ENCODE measurements at regions not wholly inside any gene's neighbourhood (a gene's known extent, or its start where the extent isn't known, plus 50 kb on each side); places are given as distances from the start of the nearest gene placed in this dataset.
"Not testable (repeated sequence)": the region's sequence is repeated elsewhere in the genome, so short reads cannot be mapped to it uniquely, and the experiment has no call there.

DNA sequence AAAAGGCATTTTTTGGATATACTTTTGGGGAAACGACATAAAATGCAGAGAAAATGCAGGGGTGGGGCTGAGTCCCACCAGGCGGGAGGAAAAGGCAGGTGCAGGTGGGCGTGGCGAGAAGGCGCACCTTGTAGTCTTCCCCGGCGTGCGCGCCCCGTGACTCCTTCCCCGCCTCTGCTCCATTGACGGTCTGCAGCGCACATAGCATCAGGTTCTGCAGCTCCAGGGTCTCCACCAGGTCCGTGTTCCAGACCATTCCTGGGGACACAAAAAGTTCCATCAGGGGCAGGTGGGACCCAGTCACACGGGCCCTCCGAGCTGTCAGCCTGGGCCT is 59.0 kb upstream of the TNK2 start:
- H3K79me2 ChIP-seq (ENCODE audit: control insufficient read depth, insufficient read depth, low read length) = not testable (repeated sequence)

DNA sequence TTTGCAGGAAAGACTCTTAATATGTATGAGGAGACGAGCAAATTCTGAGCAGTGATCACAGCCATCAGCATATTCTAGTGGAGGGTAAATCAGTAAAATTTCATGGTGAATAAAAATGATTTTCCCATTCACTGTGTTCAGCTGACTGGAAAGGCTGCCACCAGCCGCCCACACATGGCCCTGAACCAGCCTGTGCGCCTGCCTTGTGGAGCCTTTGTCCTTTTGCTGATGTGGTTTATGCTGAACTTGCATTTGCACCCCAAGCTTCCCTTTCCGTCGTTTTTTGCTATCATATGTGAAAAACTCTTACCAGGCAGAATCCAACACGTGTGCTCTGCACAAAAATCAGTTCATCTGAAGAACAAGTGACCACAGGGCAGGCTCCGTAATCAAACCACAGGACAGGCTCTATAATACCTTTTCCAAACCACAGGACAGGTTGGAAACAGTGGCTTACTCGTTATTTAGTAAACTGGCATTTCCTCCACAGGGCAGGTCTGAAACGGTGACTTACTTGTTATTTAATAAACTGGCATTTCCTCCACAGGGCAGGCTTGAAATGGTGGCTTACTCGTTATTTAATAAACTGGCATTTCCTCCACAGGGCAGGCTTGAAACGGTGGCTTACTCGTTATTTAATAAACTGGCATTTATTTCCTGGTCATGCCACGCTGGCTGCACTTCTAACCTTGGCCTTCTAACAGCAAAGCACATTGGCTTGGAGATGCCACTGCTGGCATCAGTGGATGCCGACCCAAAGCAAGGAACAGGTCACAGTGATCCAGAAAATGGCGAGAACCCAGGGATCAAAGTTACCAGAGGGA is 58.4 kb upstream of the TNK2 start:
- H3K4me1 ChIP-seq (ENCODE audit: control insufficient read depth, extremely low read depth, insufficient read depth, low read length); H3K9ac ChIP-seq (ENCODE audit: insufficient read depth, low read length); H4K20me1 ChIP-seq (ENCODE audit: control insufficient read depth, extremely low read depth, insufficient read depth, low read length); H3K4me3 ChIP-seq (replicated peaks in 1 of 4; ENCODE audit: control extremely low read depth in 1 of 4, insufficient read depth in 1 of 4, low read depth in 3 of 4, low read length in 4 of 4); H3K27me3 ChIP-seq (ENCODE audit: control insufficient read depth, insufficient read depth, low read length); H3K27ac ChIP-seq (ENCODE audit: insufficient read depth, low read length); H3K79me2 ChIP-seq (ENCODE audit: control insufficient read depth, insufficient read depth, low read length); H3K36me3 ChIP-seq (ENCODE audit: control insufficient read depth, insufficient read depth, low read length); H2AFZ ChIP-seq (ENCODE audit: low read length); H3K9me3 ChIP-seq (ENCODE audit: control insufficient read depth, insufficient read depth, low read depth, low read length); H3K4me2 ChIP-seq (ENCODE audit: extremely low read depth, insufficient read depth, low read length): not testable (repeated sequence)
- peak in 1 of 2 donors; percentile 6 for DNase-seq (ENCODE audit: low read depth in 2 of 2)

More for the DNA sequence above, 59.0 kb upstream of the TNK2 start:
- H3K9me3 ChIP-seq (ENCODE audit: control insufficient read depth, insufficient read depth, low read depth, low read length); H3K4me1 ChIP-seq (ENCODE audit: control insufficient read depth, extremely low read depth, insufficient read depth, low read length); H2AFZ ChIP-seq (ENCODE audit: low read length); H3K27me3 ChIP-seq (ENCODE audit: control insufficient read depth, insufficient read depth, low read length); H4K20me1 ChIP-seq (ENCODE audit: control insufficient read depth, extremely low read depth, insufficient read depth, low read length); H3K4me2 ChIP-seq (ENCODE audit: extremely low read depth, insufficient read depth, low read length); H3K9ac ChIP-seq (ENCODE audit: insufficient read depth, low read length); H3K4me3 ChIP-seq (replicated peaks in 1 of 4; ENCODE audit: control extremely low read depth in 1 of 4, insufficient read depth in 1 of 4, low read depth in 3 of 4, low read length in 4 of 4); DNase-seq (ENCODE audit: low read depth in 2 of 2); H3K36me3 ChIP-seq (ENCODE audit: control insufficient read depth, insufficient read depth, low read length); H3K27ac ChIP-seq (ENCODE audit: insufficient read depth, low read length): not testable (repeated sequence)

DNA sequence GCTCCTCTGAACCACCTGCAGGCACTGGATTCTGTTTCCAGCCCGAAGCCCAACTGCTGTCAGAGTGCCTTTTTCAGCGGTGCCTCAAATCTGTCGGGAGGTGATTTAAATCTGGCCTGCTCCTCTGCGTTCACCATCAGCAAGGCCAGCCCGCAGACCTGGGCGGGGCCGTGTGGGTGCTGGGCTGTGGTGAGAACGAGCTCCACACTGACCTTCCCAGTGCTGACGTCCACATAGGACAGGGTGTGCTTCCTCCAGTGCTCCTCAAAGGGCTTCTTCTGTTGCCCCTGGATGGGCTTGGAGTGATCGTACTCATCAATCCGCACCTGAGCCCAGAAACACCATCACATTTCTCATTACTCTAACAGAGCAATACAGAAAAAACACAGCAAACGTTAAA is 56.9 kb upstream of the TNK2 start:
- H3K79me2 ChIP-seq (ENCODE audit: control insufficient read depth, insufficient read depth, low read length); H3K27me3 ChIP-seq (ENCODE audit: control insufficient read depth, insufficient read depth, low read length); H3K9ac ChIP-seq (ENCODE audit: insufficient read depth, low read length); H3K4me2 ChIP-seq (ENCODE audit: extremely low read depth, insufficient read depth, low read length); H4K20me1 ChIP-seq (ENCODE audit: control insufficient read depth, extremely low read depth, insufficient read depth, low read length); H3K4me1 ChIP-seq (ENCODE audit: control insufficient read depth, extremely low read depth, insufficient read depth, low read length); H3K4me3 ChIP-seq (replicated peaks in 1 of 4; ENCODE audit: control extremely low read depth in 1 of 4, insufficient read depth in 1 of 4, low read depth in 3 of 4, low read length in 4 of 4); H3K36me3 ChIP-seq (ENCODE audit: control insufficient read depth, insufficient read depth, low read length); DNase-seq (ENCODE audit: low read depth in 2 of 2); H3K9me3 ChIP-seq (ENCODE audit: control insufficient read depth, insufficient read depth, low read depth, low read length); H2AFZ ChIP-seq (ENCODE audit: low read length); H3K27ac ChIP-seq (ENCODE audit: insufficient read depth, low read length): not testable (repeated sequence)

DNA sequence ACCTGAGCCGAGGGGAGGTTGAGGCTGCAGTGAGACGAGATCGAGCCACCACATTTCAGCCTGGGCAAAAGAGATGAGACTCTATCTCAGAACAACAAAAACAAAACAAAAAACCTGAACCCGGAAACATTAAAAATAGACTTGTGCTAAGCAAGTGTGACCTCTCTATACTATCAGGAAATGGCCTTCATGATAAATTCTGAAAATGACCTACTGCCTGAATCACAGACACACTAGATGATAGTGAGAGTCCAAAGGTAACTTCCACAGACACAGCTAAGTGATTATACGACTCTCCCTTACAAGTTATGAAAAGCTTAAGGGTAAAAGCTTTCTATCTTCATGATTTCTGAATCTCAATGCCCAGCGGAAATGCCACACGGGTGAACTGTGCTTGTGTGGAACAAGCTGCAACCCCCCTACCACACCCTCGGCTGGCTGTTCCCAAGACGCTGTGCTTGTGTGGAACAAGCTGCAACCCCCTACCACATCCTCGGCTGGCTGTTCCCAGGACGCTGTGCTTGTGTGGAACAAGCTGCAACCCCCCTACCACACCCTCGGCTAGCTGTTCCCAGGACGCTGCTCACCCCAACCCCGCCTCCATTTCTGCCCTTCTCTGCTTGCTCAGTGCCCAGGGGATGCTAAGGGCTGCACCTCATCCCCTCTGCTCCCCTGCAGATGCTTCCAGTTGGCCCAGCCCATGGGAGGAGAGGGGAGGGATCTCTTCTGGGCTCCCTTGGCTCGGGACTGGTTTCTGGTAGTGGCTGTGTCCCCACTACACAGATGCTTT is 56.2 kb upstream of the TNK2 start:
- not testable (repeated sequence) for H3K4me1 ChIP-seq (ENCODE audit: control insufficient read depth, extremely low read depth, insufficient read depth, low read length); H3K9ac ChIP-seq (ENCODE audit: insufficient read depth, low read length); H3K36me3 ChIP-seq (ENCODE audit: control insufficient read depth, insufficient read depth, low read length); H3K4me3 ChIP-seq (replicated peaks in 1 of 4; ENCODE audit: control extremely low read depth in 1 of 4, insufficient read depth in 1 of 4, low read depth in 3 of 4, low read length in 4 of 4); DNase-seq (ENCODE audit: low read depth in 2 of 2); H2AFZ ChIP-seq (ENCODE audit: low read length); H3K27me3 ChIP-seq (ENCODE audit: control insufficient read depth, insufficient read depth, low read length); H3K79me2 ChIP-seq (ENCODE audit: control insufficient read depth, insufficient read depth, low read length); H3K27ac ChIP-seq (ENCODE audit: insufficient read depth, low read length); H3K9me3 ChIP-seq (ENCODE audit: control insufficient read depth, insufficient read depth, low read depth, low read length); H3K4me2 ChIP-seq (ENCODE audit: extremely low read depth, insufficient read depth, low read length); H4K20me1 ChIP-seq (ENCODE audit: control insufficient read depth, extremely low read depth, insufficient read depth, low read length)

DNA sequence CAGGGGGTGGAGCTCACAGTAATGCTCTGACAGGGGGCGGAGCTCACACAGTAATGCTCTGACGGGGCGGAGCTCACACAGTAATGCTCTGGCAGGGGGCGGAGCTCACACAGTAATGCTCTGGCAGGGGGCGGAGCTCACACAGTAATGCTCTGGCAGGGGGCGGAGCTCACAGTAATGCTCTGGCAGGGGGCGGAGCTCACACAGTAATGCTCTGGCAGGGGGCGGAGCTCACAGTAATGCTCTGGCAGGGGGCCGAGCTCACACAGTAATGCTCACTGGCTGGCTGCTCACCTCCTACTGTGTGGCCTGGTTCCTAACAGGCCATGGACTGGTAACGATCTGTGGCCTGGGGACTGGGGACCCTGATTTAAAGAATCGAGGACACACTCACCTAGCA is 53.9 kb upstream of the TNK2 start:
- not testable (repeated sequence) for H4K20me1 ChIP-seq (ENCODE audit: control insufficient read depth, extremely low read depth, insufficient read depth, low read length); H3K27ac ChIP-seq (ENCODE audit: insufficient read depth, low read length); H3K4me2 ChIP-seq (ENCODE audit: extremely low read depth, insufficient read depth, low read length); H3K9ac ChIP-seq (ENCODE audit: insufficient read depth, low read length); H3K79me2 ChIP-seq (ENCODE audit: control insufficient read depth, insufficient read depth, low read length); H2AFZ ChIP-seq (ENCODE audit: low read length); DNase-seq (ENCODE audit: low read depth in 2 of 2); H3K4me3 ChIP-seq (replicated peaks in 1 of 4; ENCODE audit: control extremely low read depth in 1 of 4, insufficient read depth in 1 of 4, low read depth in 3 of 4, low read length in 4 of 4); H3K27me3 ChIP-seq (ENCODE audit: control insufficient read depth, insufficient read depth, low read length); H3K4me1 ChIP-seq (ENCODE audit: control insufficient read depth, extremely low read depth, insufficient read depth, low read length); H3K9me3 ChIP-seq (ENCODE audit: control insufficient read depth, insufficient read depth, low read depth, low read length); H3K36me3 ChIP-seq (ENCODE audit: control insufficient read depth, insufficient read depth, low read length)

DNA sequence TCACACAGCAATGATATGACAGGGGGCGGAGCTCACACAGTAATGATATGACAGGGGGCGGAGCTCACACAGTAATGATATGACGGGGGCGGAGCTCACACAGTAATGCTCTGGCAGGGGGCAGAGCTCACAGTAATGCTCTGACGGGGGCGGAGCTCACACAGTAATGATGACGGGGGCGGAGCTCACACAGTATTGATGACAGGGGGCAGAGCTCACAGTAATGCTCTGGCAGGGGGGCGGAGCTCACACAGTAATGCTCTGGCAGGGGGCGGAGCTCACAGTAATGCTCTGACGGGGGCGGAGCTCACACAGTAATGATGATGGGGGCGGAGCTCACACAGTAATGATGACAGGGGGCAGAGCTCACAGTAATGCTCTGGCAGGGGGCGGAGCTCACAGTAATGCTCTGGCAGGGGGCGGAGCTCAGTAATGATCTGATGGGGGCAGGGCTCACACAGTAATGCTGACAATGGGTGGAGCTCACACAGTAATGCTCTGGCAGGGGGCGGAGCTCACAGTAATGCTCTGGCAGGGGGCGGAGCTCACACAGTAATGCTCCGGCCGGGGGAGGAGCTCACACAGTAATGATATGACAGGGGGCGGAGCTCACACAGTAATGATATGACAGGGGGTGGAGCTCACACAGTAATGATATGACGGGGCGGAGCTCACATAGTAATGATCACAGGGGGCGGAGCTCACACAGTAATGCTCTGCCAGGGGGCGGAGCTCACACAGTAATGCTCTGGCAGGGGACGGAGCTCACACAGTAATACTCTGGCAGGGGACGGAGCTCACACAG is 52.8 kb upstream of the TNK2 start:
- H2AFZ ChIP-seq (ENCODE audit: low read length); H3K9ac ChIP-seq (ENCODE audit: insufficient read depth, low read length); H3K9me3 ChIP-seq (ENCODE audit: control insufficient read depth, insufficient read depth, low read depth, low read length); H3K4me2 ChIP-seq (ENCODE audit: extremely low read depth, insufficient read depth, low read length); H3K27me3 ChIP-seq (ENCODE audit: control insufficient read depth, insufficient read depth, low read length); H3K4me3 ChIP-seq (replicated peaks in 1 of 4; ENCODE audit: control extremely low read depth in 1 of 4, insufficient read depth in 1 of 4, low read depth in 3 of 4, low read length in 4 of 4); H3K27ac ChIP-seq (ENCODE audit: insufficient read depth, low read length); H3K4me1 ChIP-seq (ENCODE audit: control insufficient read depth, extremely low read depth, insufficient read depth, low read length); H3K36me3 ChIP-seq (ENCODE audit: control insufficient read depth, insufficient read depth, low read length); H4K20me1 ChIP-seq (ENCODE audit: control insufficient read depth, extremely low read depth, insufficient read depth, low read length); H3K79me2 ChIP-seq (ENCODE audit: control insufficient read depth, insufficient read depth, low read length): not testable (repeated sequence)
- peak in 1 of 2 donors; percentile 2 for DNase-seq (ENCODE audit: low read depth in 2 of 2)

Data from fibroblast of lung (primary cell).